Osteocyte (in vitro differentiated cells): ENCODE measurements at regions not wholly inside any gene's neighbourhood (a gene's known extent, or its start where the extent isn't known, plus 50 kb on each side); places are given as distances from the start of the nearest gene placed in this dataset.

ENCODE experiments used
- DNase-seq: peaks from one replicate; pipeline ENCODE4 v3.0.0; 2021; ENCODE audit warnings: mixed read lengths; ENCODE audit not compliant: unreplicated experiment; ENCODE audit errors: extremely low spot score
- H3K27ac Mint-ChIP-seq: one replicate; pipeline ENCODE4 v1.8.0; 2021; ENCODE audit warnings: mild to moderate bottlenecking, mixed read lengths; ENCODE audit not compliant: unreplicated experiment
- H3K27me3 Mint-ChIP-seq: one replicate; pipeline ENCODE4 v1.8.0; 2021; ENCODE audit warnings: mixed read lengths; ENCODE audit not compliant: unreplicated experiment
- H3K36me3 Mint-ChIP-seq: one replicate; pipeline ENCODE4 v1.8.0; 2021; ENCODE audit warnings: mixed read lengths; ENCODE audit not compliant: unreplicated experiment
- H3K4me1 Mint-ChIP-seq: one replicate; pipeline ENCODE4 v1.8.0; 2021; ENCODE audit warnings: mixed read lengths; ENCODE audit not compliant: unreplicated experiment
- H3K4me3 Mint-ChIP-seq: one replicate; pipeline ENCODE4 v1.8.0; 2021; ENCODE audit warnings: mild to moderate bottlenecking, moderate library complexity, mixed read lengths; ENCODE audit not compliant: unreplicated experiment
- H3K9me3 Mint-ChIP-seq: one replicate; pipeline ENCODE4 v1.8.0; 2021; ENCODE audit warnings: mixed read lengths; ENCODE audit not compliant: unreplicated experiment
- CTCF ChIP-seq: fragments of 200-600 bp; sonication (generic); IDR thresholded peaks from 2 replicates; pipeline ENCODE4 v1.5.0; 2021; ENCODE audit warnings: antibody characterized with exemption, mild to moderate bottlenecking, moderate library complexity

GRCh38 chr11:80466570-80466969, 1025.7 kb upstream of the TENM4 start:
- Mint-ChIP-seq H3K4me1 (no peaks in the 10 kb centered on the region), H3K36me3 (no peaks in the 10 kb centered on the region), H3K27ac (no peak overlapping the region), H3K9me3 (peaks cover 28% of the 10 kb centered on the region), H3K27me3 (no peaks in the 10 kb centered on the region), H3K4me3 (no peak overlapping the region)
- TF ChIP-seq CTCF: no peak
- no peak for DNase-seq

DNA sequence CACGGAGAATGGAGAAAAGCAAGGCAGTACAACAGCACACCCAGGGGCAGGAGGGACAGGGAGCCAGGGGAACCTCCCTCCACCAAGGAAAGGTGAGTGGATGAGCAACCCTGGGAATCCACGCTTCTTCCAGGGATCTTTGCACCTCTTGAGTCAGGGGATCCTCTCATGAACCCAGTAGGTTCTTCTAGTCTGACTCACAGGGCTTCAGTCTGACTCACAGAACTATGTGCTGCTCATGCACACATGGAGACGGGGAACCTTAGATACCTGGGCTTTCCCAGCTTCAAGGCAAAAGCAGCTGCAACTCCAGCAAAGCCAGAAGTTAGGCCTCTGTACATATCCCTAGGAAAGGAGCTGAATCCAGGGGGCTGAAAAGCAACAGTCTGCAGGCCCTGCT, 1021.4 kb upstream of the TENM4 start:
- no peak overlapping the region for H3K27ac Mint-ChIP-seq
- no peak overlapping the region for H3K4me3 Mint-ChIP-seq
- no peak for DNase-seq
- no peaks in the 10 kb centered on the region for H3K36me3 Mint-ChIP-seq
- H3K9me3 Mint-ChIP-seq: peaks cover 41% of the 10 kb centered on the region
- no peak for TF ChIP-seq CTCF
- H3K27me3 Mint-ChIP-seq: no peaks in the 10 kb centered on the region
- H3K4me1 Mint-ChIP-seq: no peaks in the 10 kb centered on the region

DNA sequence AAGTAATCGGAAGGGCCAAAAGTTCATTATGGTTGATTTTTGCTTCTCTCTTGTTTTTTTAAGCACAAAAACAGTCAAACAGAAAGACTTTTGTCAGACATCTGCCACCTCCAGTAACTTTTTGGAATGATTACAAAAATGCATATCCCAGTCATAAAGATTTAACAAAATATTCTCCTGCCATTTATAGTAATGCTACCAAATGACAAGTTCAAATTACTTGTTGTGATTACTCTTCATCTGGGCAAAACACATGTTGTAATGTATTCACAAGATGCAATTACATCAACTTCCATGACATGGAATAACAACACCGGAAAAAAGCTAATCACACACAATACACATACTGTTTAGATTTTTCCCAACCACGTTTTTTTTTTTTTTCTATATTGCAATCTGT, 1017.5 kb upstream of the TENM4 start:
- DNase-seq: no peak
- no peak for TF ChIP-seq CTCF
- H3K9me3 Mint-ChIP-seq: peaks cover 20% of the 10 kb centered on the region
- no peaks in the 10 kb centered on the region for H3K4me1 Mint-ChIP-seq
- no peaks in the 10 kb centered on the region for H3K27me3 Mint-ChIP-seq
- H3K4me3 Mint-ChIP-seq: no peak overlapping the region
- H3K36me3 Mint-ChIP-seq: no peaks in the 10 kb centered on the region
- H3K27ac Mint-ChIP-seq: no peak overlapping the region

DNA sequence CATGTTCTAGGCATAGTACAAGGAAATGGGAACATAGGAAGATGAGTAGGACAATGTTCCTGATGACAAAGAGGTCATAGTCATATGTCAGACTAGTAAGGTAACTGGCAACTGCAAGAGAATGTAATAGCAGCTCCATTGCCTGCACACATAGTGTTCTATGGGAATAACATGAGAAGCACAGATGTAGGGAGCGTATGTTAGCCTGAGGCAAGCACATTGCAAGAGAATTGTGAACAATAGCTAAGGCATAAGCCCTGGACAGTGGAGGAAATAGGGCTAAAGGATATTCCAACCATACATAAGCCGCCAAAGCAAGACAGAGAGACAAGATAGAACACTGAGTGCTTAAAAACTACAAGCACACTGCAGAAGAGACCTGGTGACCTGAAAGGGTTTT, 1017.0 kb upstream of the TENM4 start:
- DNase-seq: no peak
- Mint-ChIP-seq H3K9me3 (peaks cover 20% of the 10 kb centered on the region), H3K4me1 (no peaks in the 10 kb centered on the region), H3K4me3 (no peak overlapping the region), H3K36me3 (no peaks in the 10 kb centered on the region), H3K27ac (no peak overlapping the region), H3K27me3 (no peaks in the 10 kb centered on the region)
- no peak for TF ChIP-seq CTCF

- Mint-ChIP-seq H3K4me3 (no peak overlapping the region), H3K27me3 (no peaks in the 10 kb centered on the region), H3K4me1 (no peaks in the 10 kb centered on the region), H3K27ac (no peak overlapping the region), H3K36me3 (no peaks in the 10 kb centered on the region), H3K9me3 (peaks cover 14% of the 10 kb centered on the region)
- DNase-seq: no peak
- TF ChIP-seq CTCF: no peak
These were observed 1015.0 kb upstream of the TENM4 start for GRCh38 chr11:80455818-80456217.
